IMR-90 (cell line): ENCODE measurements at regions not wholly inside any gene's neighbourhood (a gene's known extent, or its start where the extent isn't known, plus 50 kb on each side); places are given as distances from the start of the nearest gene placed in this dataset.

ENCODE experiments used
- ATAC-seq: fragments of 200-7000 bp; cut with Tn5 transposase; 2 replicates; pipeline ENCODE4 v1.9.1; 2020; ENCODE audit warnings: low read depth, mild to moderate bottlenecking, moderate library complexity
- BruUV-seq: library from RNA; stranded (reverse); fragments of 400-500 nt; replicated peaks from 2 replicates; lab custom pipeline; 2021; lab: Mats Ljungman, UMichigan
- CTCF ChIA-PET: fragments of 300-600 bp; formaldehyde crosslinking; extraction: SDS; loops from one replicate; lab custom pipeline; 2021; ENCODE audit warnings: antibody characterized with exemption; lab: Yijun Ruan, JAX
- POLR2A ChIA-PET: fragments of 300-600 bp; sonication (Branson Sonifier 250); formaldehyde crosslinking; loops from one replicate; lab custom pipeline; 2022; ENCODE audit warnings: antibody characterized with exemption; ENCODE audit not compliant: unreplicated experiment; lab: Charles Lee
- DNase-seq: peaks from one replicate; pipeline ENCODE4 v3.0.0; 2013
- H2AFZ ChIP-seq: replicated peaks from 2 replicates; pipeline ENCODE3; 2013; ENCODE audit warnings: low read length, mild to moderate bottlenecking; ENCODE audit not compliant: poor library complexity
- H2AK5ac ChIP-seq: 2 replicates; pipeline ENCODE4 v1.6.1; 2013; ENCODE audit warnings: low read depth, low read length, inconsistent platforms
- H2AK9ac ChIP-seq: replicated peaks from 2 replicates; pipeline ENCODE3; 2013; ENCODE audit warnings: mild to moderate bottlenecking, low read depth, low read length, moderate library complexity; ENCODE audit not compliant: poor library complexity
- H2BK120ac ChIP-seq: 2 replicates; pipeline ENCODE4 v1.6.1; 2013; ENCODE audit warnings: low read depth, low read length, inconsistent platforms
- H2BK15ac ChIP-seq: 3 replicates; pipeline ENCODE4 v1.6.1; 2013; ENCODE audit warnings: low read depth, low read length, inconsistent platforms
- H2BK20ac ChIP-seq: 2 replicates; pipeline ENCODE4 v1.6.1; 2013; ENCODE audit warnings: low read depth, mild to moderate bottlenecking, inconsistent platforms, low read length, moderate library complexity
- H2BK5ac ChIP-seq: 2 replicates; pipeline ENCODE4 v1.6.1; 2013; ENCODE audit warnings: mild to moderate bottlenecking, low read depth, low read length, inconsistent platforms; ENCODE audit not compliant: poor library complexity, severe bottlenecking
- H3K14ac ChIP-seq: replicated peaks from 2 replicates; pipeline ENCODE4 v1.6.1; 2013; ENCODE audit warnings: low read depth, low read length, inconsistent platforms
- H3K18ac ChIP-seq: 2 replicates; pipeline ENCODE4 v1.6.1; 2013; ENCODE audit warnings: low read depth, low read length, control low read depth
- H3K23ac ChIP-seq: 2 replicates; pipeline ENCODE4 v1.6.1; 2013; ENCODE audit warnings: low read depth, low read length, inconsistent platforms
- H3K27ac ChIP-seq: 2 replicates; pipeline ENCODE4 v1.5.1; 2013; ENCODE audit warnings: mild to moderate bottlenecking, control low read depth, low read length; ENCODE audit not compliant: insufficient read depth
- H3K27me3 ChIP-seq: 2 replicates; pipeline ENCODE4 v1.6.1; 2013; ENCODE audit warnings: low read length; ENCODE audit not compliant: control insufficient read depth, insufficient read depth
- H3K36me3 ChIP-seq: 2 replicates; pipeline ENCODE4 v1.6.1; 2013; ENCODE audit warnings: low read length, mixed read lengths; ENCODE audit not compliant: control insufficient read depth, insufficient read depth
- H3K4ac ChIP-seq: 2 replicates; pipeline ENCODE4 v1.6.1; 2013; ENCODE audit warnings: low read depth, low read length, inconsistent platforms
- H3K4me1 ChIP-seq: 2 replicates; pipeline ENCODE4 v1.6.1; 2013; ENCODE audit warnings: low read length, mixed read lengths; ENCODE audit not compliant: control insufficient read depth, insufficient read depth
- H3K4me2 ChIP-seq: 2 replicates; pipeline ENCODE4 v1.6.1; 2013; ENCODE audit warnings: low read depth, mild to moderate bottlenecking, control low read depth, low read length, moderate library complexity
- H3K4me3 ChIP-seq: 2 replicates; pipeline ENCODE4 v1.5.1; 2013; ENCODE audit warnings: low read depth, mild to moderate bottlenecking, control low read depth, low read length, moderate library complexity; ENCODE audit not compliant: insufficient read depth
- H3K56ac ChIP-seq: 2 replicates; pipeline ENCODE4 v1.6.1; 2013; ENCODE audit warnings: low read length, inconsistent platforms; ENCODE audit not compliant: insufficient read depth; ENCODE audit errors: extremely low read depth
- H3K79me1 ChIP-seq, 2 experiments: 2 replicates each; pipeline ENCODE4 v1.6.1; 2013; ENCODE audit warnings: low read length in 2 of 2, inconsistent platforms in 1 of 2, low read depth in 1 of 2
- H3K9ac ChIP-seq: 2 replicates; pipeline ENCODE4 v1.6.1; 2013; ENCODE audit warnings: low read depth, low read length, control low read depth
- H3K9me1 ChIP-seq: 2 replicates; pipeline ENCODE4 v1.6.1; 2013; ENCODE audit warnings: low read length, inconsistent platforms; ENCODE audit not compliant: insufficient read depth
- H3K9me3 ChIP-seq: 2 replicates; pipeline ENCODE4 v1.6.1; 2013; ENCODE audit warnings: low read length; ENCODE audit not compliant: control insufficient read depth, insufficient read depth
- H4K20me1 ChIP-seq: 2 replicates; pipeline ENCODE4 v1.6.1; 2013; ENCODE audit warnings: low read length, inconsistent platforms; ENCODE audit not compliant: insufficient read depth
- H4K5ac ChIP-seq: 2 replicates; pipeline ENCODE4 v1.6.1; 2013; ENCODE audit warnings: mild to moderate bottlenecking, low read depth, low read length, control low read depth
- H4K8ac ChIP-seq, 2 experiments: 2 replicates each; pipeline ENCODE4 v1.6.1; 2013; ENCODE audit warnings: low read depth in 2 of 2, low read length in 2 of 2, control low read depth in 1 of 2, inconsistent platforms in 1 of 2
- H4K91ac ChIP-seq: 2 replicates; pipeline ENCODE4 v1.6.1; 2013; ENCODE audit warnings: low read depth, low read length, inconsistent platforms; ENCODE audit not compliant: insufficient read depth
- BHLHE40 ChIP-seq: fragments of 150-350 bp; IDR thresholded peaks from 2 replicates; pipeline ENCODE4 v1.6.1; 2016; ENCODE audit warnings: mild to moderate bottlenecking, low read depth, low read length
- CEBPB ChIP-seq: IDR thresholded peaks from 2 replicates; pipeline ENCODE4 v1.6.1; 2012; ENCODE audit warnings: low read depth, low read length, improper control_type of control experiment
- CHD1 ChIP-seq: IDR thresholded peaks from 2 replicates; pipeline ENCODE4 v1.6.1; 2012; ENCODE audit warnings: low read depth, low read length, improper control_type of control experiment
- CTCF ChIP-seq: conservative IDR thresholded peaks from 2 replicates; pipeline ENCODE4 v1.5.1; 2012; ENCODE audit warnings: mild to moderate bottlenecking, low read depth, low read length, improper control_type of control experiment
- ELK1 ChIP-seq: fragments of 150-350 bp; IDR thresholded peaks from 2 replicates; pipeline ENCODE4 v1.6.1; 2016; ENCODE audit warnings: low read depth, mild to moderate bottlenecking, low read length, moderate library complexity, borderline replicate concordance
- FOS ChIP-seq: fragments of 150-350 bp; IDR thresholded peaks from 2 replicates; pipeline ENCODE4 v1.6.1; 2016; ENCODE audit warnings: low read depth, low read length
- MAFK ChIP-seq: IDR thresholded peaks from 2 replicates; pipeline ENCODE4 v1.6.1; 2012; ENCODE audit warnings: low read depth, low read length, improper control_type of control experiment
- MAZ ChIP-seq: IDR thresholded peaks from 2 replicates; pipeline ENCODE4 v1.6.1; 2012; ENCODE audit warnings: low read depth, mild to moderate bottlenecking, low read length, improper control_type of control experiment, moderate library complexity, borderline replicate concordance
- NFE2L2 ChIP-seq: fragments of 150-350 bp; IDR thresholded peaks from 2 replicates; pipeline ENCODE4 v1.6.1; 2016; ENCODE audit warnings: low read depth, mild to moderate bottlenecking, low read length
- POLR2A ChIP-seq: IDR thresholded peaks from 2 replicates; pipeline ENCODE4 v1.6.1; 2012; ENCODE audit warnings: mild to moderate bottlenecking, low read depth, low read length
- RAD21 ChIP-seq: IDR thresholded peaks from 2 replicates; pipeline ENCODE4 v1.6.1; 2012; ENCODE audit warnings: low read length, improper control_type of control experiment
- RCOR1 ChIP-seq: IDR thresholded peaks from 2 replicates; pipeline ENCODE4 v1.6.1; 2012; ENCODE audit warnings: mild to moderate bottlenecking, low read length, improper control_type of control experiment; ENCODE audit not compliant: insufficient replicate concordance
- RFX5 ChIP-seq: IDR thresholded peaks from 2 replicates; pipeline ENCODE4 v1.8.0; 2012; ENCODE audit warnings: low read depth, mild to moderate bottlenecking, low read length, moderate library complexity
- SMC3 ChIP-seq: fragments of 150-350 bp; IDR thresholded peaks from 2 replicates; pipeline ENCODE4 v1.6.1; 2016; ENCODE audit warnings: low read depth, mild to moderate bottlenecking, antibody characterized with exemption, low read length, moderate library complexity
- USF2 ChIP-seq: fragments of 150-350 bp; IDR thresholded peaks from 2 replicates; pipeline ENCODE4 v1.6.1; 2017; ENCODE audit warnings: mild to moderate bottlenecking, antibody characterized with exemption, low read length, low read depth
- WGBS, 2 experiments: methylation state at CpG; one replicate each; pipeline versions ENCODE4 v1.1.5 to v1.1.7; 2013; ENCODE audit warnings: missing lambda C conversion rate in 2 of 2; ENCODE audit not compliant: insufficient read length in 1 of 2; ENCODE audit errors: extremely low coverage in 2 of 2; 5-methylcytosine and 5-hydroxymethylcytosine counted together
- dilution Hi-C: fragments of 300-500 bp; cut with HindIII; formaldehyde crosslinking; loops from one replicate; pipeline ENCODE4 v1.14.3; 2018; ENCODE audit warnings: low sequenced_read_pairs; ENCODE audit not compliant: unreplicated experiment
- in situ Hi-C: fragments of 300-500 bp; cut with MboI; formaldehyde crosslinking; loops from 3 replicates; pipeline ENCODE4 v1.14.3; 2019; ENCODE audit warnings: low sequenced_read_pairs, inconsistent platforms, mixed read lengths
- intact Hi-C: fragments of 100-400 bp; cut with micrococcal nuclease; formaldehyde crosslinking; loops from 2 replicates; pipeline ENCODE4 v1.10.0; 2022

GRCh38 chr6:135114355-135115145 is 59.9 kb upstream of the HBS1L start:
- intact Hi-C loops (no loop called here), dilution Hi-C loops (no loop called here), in situ Hi-C loops (no loop called here)
- no peak overlapping the region for H3K4me2 ChIP-seq
- no peak overlapping the region for H3K14ac ChIP-seq
- H4K20me1 ChIP-seq = no peaks in the 10 kb centered on the region
- POLR2A ChIA-PET = no interaction called here
- 0 out of 2 replicates have a peak, but pooled peaks cover 1% of the 10 kb centered on the region for H3K9me3 ChIP-seq
- no peak overlapping the region for H3K4me3 ChIP-seq
- H2BK5ac ChIP-seq = no peak overlapping the region
- H3K9ac ChIP-seq = no peak overlapping the region
- H2AK9ac ChIP-seq = no peak overlapping the region
- H3K56ac ChIP-seq = no peak overlapping the region
- H4K5ac ChIP-seq = no peak overlapping the region
- no peak overlapping the region for H2BK20ac ChIP-seq
- H3K27me3 ChIP-seq = peaks cover 28% of the 10 kb centered on the region
- no peak overlapping the region for H4K8ac ChIP-seq
- H3K27ac ChIP-seq = no peak overlapping the region
- H3K4me1 ChIP-seq = no peaks in the 10 kb centered on the region
- H2BK120ac ChIP-seq = no peak overlapping the region
- H3K9me1 ChIP-seq = no peaks in the 10 kb centered on the region
- H2BK15ac ChIP-seq = no peak overlapping the region
- DNase-seq = no peak
- TF ChIP-seq SMC3 (no peak), CTCF (no peak), MAZ (no peak), FOS (no peak), CEBPB (no peak), POLR2A (no peak), RCOR1 (no peak), MAFK (no peak), USF2 (no peak), NFE2L2 (no peak), RFX5 (no peak), RAD21 (no peak), CHD1 (no peak), ELK1 (no peak), BHLHE40 (no peak)
- no peaks in the 10 kb centered on the region for H3K79me1 ChIP-seq
- ATAC-seq = no peak
- no peaks in the 10 kb centered on the region for H3K36me3 ChIP-seq
- no TSS peak for BruUV-seq
- no peak overlapping the region for H2AK5ac ChIP-seq
- no peak overlapping the region for H4K91ac ChIP-seq
- H2AFZ ChIP-seq = no peak overlapping the region
- H3K23ac ChIP-seq = no peak overlapping the region
- no peak overlapping the region for H3K4ac ChIP-seq
- no CpG with 5 or more reads among the region's 11 CpGs for WGBS, 2 experiments
- CTCF ChIA-PET = no interaction called here
- no peak overlapping the region for H3K18ac ChIP-seq
